Body of pancreas (tissue), 4 donors: ENCODE measurements at regions not wholly inside any gene's neighbourhood (a gene's known extent, or its start where the extent isn't known, plus 50 kb on each side); places are given as distances from the start of the nearest gene placed in this dataset.

Experiments
- CTCF ChIP-seq, 7 experiments: fragments of 450-650 bp in 4 of 7; fragments of 200-600 bp in 3 of 7; sonication (generic) in 3 of 7; IDR thresholded peaks; one replicate each; pipeline ENCODE4 v1.5.1; 2016 to 2019; ENCODE audit warnings: antibody characterized with exemption in 7 of 7
- POLR2A ChIP-seq, 3 donors: fragments of 450-650 bp; IDR thresholded peaks; one replicate each; pipeline ENCODE4 v1.6.1; 2016; ENCODE audit warnings: antibody characterized with exemption in 3 of 3, mild to moderate bottlenecking in 2 of 3

- TF ChIP-seq CTCF (IDR thresholded peaks at IDR 0.05) (no peak), POLR2A (IDR thresholded peaks at IDR 0.05) (no peak)
These were observed 618.7 kb upstream of the BRINP3 start for GRCh38 chr1:191096405-191096804.
